ENCODE measurements at regions not wholly inside any gene's neighbourhood (a gene's known extent, or its start where the extent isn't known, plus 50 kb on each side); places are given as distances from the start of the nearest gene placed in this dataset.

GRCh38 chr2:180225118-180225517 is 218.0 kb upstream of the CWC22 start:
- H2BK20ac ChIP-seq (ENCODE audit: low read depth, low read length) = no peak overlapping the region
- no peak overlapping the region for H2BK15ac ChIP-seq (ENCODE audit: low read depth, low read length)
- H3K4ac ChIP-seq (ENCODE audit: low read depth, low read length) = no peak overlapping the region
- H3K36me3 ChIP-seq (ENCODE audit: control insufficient read depth, insufficient read depth, low read length) = no peaks in the 10 kb centered on the region
- peaks cover 6% of the 10 kb centered on the region for H3K9me3 ChIP-seq (ENCODE audit: control insufficient read depth, insufficient read depth, low read length)
- H3K27ac ChIP-seq (ENCODE audit: insufficient read depth, low read length) = no peak overlapping the region
- CTCF ChIA-PET = interaction anchor here (0.6 to 0.7 kb wide), 2 partner anchors 13 to 759 kb away, joined by 3 to 5 read pairs; no protein-coding TSS in a partner anchor
- no peak overlapping the region for H3K18ac ChIP-seq (ENCODE audit: low read depth, low read length)
- no peak overlapping the region for H2AFZ ChIP-seq (replicated peaks; ENCODE audit: low read length, poor library complexity)
- POLR2A ChIA-PET (ENCODE audit: unreplicated experiment) = no interaction called here
- no peak overlapping the region for H3K56ac ChIP-seq (ENCODE audit: extremely low read depth, insufficient read depth, low read length)
- intact Hi-C loops (cut with micrococcal nuclease) (no loop called here), dilution Hi-C loops (cut with HindIII; ENCODE audit: low sequenced_read_pairs, unreplicated experiment) (no loop called here), in situ Hi-C loops (cut with MboI; ENCODE audit: low sequenced_read_pairs) (no loop called here)
- no peak overlapping the region for H2BK5ac ChIP-seq (ENCODE audit: low read depth, low read length, poor library complexity, severe bottlenecking)
- H4K20me1 ChIP-seq (ENCODE audit: insufficient read depth, low read length) = no peaks in the 10 kb centered on the region
- no peak overlapping the region for H3K4me3 ChIP-seq (ENCODE audit: insufficient read depth, low read depth, low read length)
- no peak for ATAC-seq (ENCODE audit: low read depth)
- no peaks in the 10 kb centered on the region for H3K27me3 ChIP-seq (ENCODE audit: control insufficient read depth, insufficient read depth, low read length)
- no peak overlapping the region for H4K5ac ChIP-seq (ENCODE audit: low read depth, low read length)
- H3K4me1 ChIP-seq (ENCODE audit: control insufficient read depth, insufficient read depth, low read length) = no peaks in the 10 kb centered on the region
- no peak for DNase-seq
- BruUV-seq (replicated peaks) = no TSS peak
- H3K9ac ChIP-seq (ENCODE audit: low read depth, low read length) = no peak overlapping the region
- H3K9me1 ChIP-seq (ENCODE audit: insufficient read depth, low read length) = no peaks in the 10 kb centered on the region
- H4K8ac ChIP-seq (ENCODE audit: low read depth in 2 of 2, low read length in 2 of 2) = no peak overlapping the region
- H3K4me2 ChIP-seq (ENCODE audit: low read depth, low read length) = no peak overlapping the region
- H2BK120ac ChIP-seq (ENCODE audit: low read depth, low read length) = no peak overlapping the region
- no peak overlapping the region for H3K14ac ChIP-seq (replicated peaks; ENCODE audit: low read depth, low read length)
- no peak overlapping the region for H2AK5ac ChIP-seq (ENCODE audit: low read depth, low read length)
- H2AK9ac ChIP-seq (replicated peaks; ENCODE audit: low read depth, low read length, poor library complexity) = no peak overlapping the region
- H4K91ac ChIP-seq (ENCODE audit: insufficient read depth, low read depth, low read length) = no peak overlapping the region
- no peak overlapping the region for H3K23ac ChIP-seq (ENCODE audit: low read depth, low read length)
- TF ChIP-seq USF2 (IDR thresholded peaks at IDR 0.05; ENCODE audit: low read depth, low read length) (no peak), SMC3 (IDR thresholded peaks at IDR 0.05; ENCODE audit: low read depth, low read length) (no peak), CEBPB (IDR thresholded peaks at IDR 0.05; ENCODE audit: low read depth, low read length) (no peak)
- H3K79me1 ChIP-seq (ENCODE audit: low read depth in 1 of 2, low read length in 2 of 2) = no peaks in the 10 kb centered on the region
